SK-MEL-5 (cell line): ENCODE measurements at regions not wholly inside any gene's neighbourhood (a gene's known extent, or its start where the extent isn't known, plus 50 kb on each side); places are given as distances from the start of the nearest gene placed in this dataset.

Experiments used
- DNase-seq: peaks from one replicate; pipeline ENCODE4 v3.0.0-alpha.2; 2016; ENCODE audit warnings: low read depth, low spot score
- in situ Hi-C: cut with HindIII; loops from 2 replicates; pipeline ENCODE4 v1.10.0; 2016; ENCODE audit warnings: low sequenced_read_pairs, high pct_unique_total_duplicates, low pct_unique_long_range_greater_than_20kb
- small RNA-seq, 2 experiments: library from RNA; depleted of rRNA; stranded (forward); fragments of <200 nt; gene quantifications; one replicate each; pipeline ENCODE3, GENCODE V24; 2014

DNA sequence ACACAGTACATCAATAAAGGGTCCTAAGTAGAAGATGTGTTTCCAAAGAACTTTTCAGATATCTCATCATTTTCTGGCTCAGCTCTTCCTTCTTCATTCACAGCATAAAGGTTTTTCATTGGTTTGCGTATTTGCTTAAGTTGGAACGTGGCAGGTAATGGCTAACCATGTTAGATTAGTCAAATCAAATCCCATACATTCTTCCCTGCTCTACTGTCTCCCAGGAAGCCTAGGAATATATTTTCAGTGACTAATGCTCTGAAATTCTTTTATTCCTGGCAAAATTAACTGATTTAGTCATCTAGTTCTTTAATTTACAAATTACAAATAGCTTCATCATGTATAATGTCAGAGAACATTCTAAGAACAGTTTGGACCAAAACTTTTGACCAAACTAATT, 99.6 kb upstream of the TMEM161B start:
- no peak for DNase-seq
- in situ Hi-C loops = no loop called here

DNA sequence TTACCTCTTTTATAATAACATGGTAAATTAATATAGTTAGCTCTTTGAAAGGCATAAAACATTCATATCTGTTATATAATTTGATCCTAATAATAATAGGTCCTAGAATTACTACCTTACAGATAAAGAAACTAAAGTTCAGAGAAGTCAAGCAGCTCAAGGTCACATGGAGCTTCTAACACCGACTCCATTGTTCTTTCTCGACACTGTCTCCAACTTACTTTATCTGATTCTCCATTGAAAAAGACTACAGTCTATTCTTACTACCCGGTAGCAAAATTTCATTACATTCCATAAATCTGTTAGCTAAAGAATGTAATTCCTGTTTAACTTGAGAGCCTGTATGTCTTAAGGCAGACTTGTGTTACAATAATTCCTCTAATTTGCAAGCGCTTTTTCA, 96.3 kb upstream of the TMEM161B start:
- in situ Hi-C loops = no loop called here
- DNase-seq = peak; percentile 79

DNA sequence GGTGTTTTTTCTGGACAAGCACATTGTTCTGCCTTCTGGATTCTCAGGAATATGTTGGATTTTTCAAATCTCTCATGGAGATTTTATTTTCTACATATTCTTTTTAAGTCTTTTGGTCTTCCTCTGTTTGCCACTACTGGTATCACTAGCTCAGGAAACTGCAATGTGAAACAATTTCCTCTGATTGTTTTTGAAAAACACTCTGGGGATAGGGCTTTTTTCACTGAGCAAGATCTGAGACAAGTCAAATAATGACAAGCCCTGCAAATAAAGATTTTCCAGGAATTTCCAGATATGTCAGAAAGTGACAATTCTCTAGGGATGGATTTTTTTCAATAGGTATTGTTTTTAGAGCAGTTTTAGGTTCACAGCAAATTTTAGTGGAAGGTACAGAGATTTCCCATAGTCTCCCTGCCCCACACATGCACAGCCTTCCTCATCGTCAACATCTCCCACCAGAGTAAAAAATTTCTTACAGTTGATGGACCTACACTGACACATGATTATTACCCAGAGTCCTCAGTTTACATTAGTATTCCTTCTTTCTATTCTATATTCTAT, 86.9 kb upstream of the TMEM161B start:
- DNase-seq = no peak
- in situ Hi-C loops = no loop called here

DNA sequence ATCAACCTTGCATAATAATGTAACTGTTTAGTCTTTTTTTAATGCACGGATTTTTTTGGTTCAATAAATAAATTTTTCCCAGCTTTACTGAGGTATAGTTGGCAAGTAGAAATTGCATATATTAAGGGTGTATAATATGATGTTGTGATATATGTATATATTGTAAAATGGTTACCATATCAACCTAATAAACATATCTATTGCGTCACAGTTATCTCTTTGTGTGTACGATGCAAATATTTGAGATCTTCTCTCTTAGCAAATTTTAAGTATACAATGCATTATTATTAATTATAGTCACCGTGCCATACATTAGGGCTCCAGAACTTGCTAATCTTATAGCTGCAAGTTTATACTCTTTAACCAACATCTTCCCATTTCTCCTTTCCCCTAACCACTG, 57.2 kb upstream of the TMEM161B start:
- in situ Hi-C loops = no loop called here

DNA sequence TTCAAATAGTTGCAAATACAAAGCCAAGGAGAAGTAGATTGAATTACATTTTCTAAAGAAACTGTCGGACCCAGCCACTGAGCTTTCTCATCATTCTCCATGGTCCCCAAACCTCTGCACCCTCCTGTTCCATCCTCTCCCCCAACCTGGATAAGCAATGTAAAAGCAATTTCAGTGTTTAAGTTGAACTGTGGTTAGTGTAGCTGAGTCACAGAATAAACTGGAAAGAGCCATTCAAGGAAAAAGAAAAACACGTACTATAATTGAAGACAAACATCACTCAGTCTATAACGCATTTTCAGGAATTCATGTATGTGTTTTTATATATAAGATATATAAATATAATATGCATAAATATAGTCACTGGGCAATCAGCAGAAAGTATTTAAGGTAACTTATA, 54.1 kb upstream of the TMEM161B start:
- in situ Hi-C loops = no loop called here

More for the DNA sequence above, 57.2 kb upstream of the TMEM161B start:
- DNase-seq = no peak

More for the DNA sequence above, 54.1 kb upstream of the TMEM161B start:
- no peak for DNase-seq

Small RNAs in the stretch of these regions (small RNA-seq; reads per million reads assigned to genes)
- gene RF00156 = 0 reads per million in 2 experiments
